SH-SY5Y (cell line): ENCODE measurements at regions not wholly inside any gene's neighbourhood (a gene's known extent, or its start where the extent isn't known, plus 50 kb on each side); places are given as distances from the start of the nearest gene placed in this dataset.

ENCODE experiments used
- GATA2 ChIP-seq: IDR thresholded peaks from 2 replicates; pipeline ENCODE4 v1.6.1; 2011; ENCODE audit warnings: mild to moderate bottlenecking, low read depth, low read length
- GATA3 ChIP-seq: IDR thresholded peaks from 2 replicates; pipeline ENCODE4 v1.6.1; 2011; ENCODE audit warnings: low read depth, mild to moderate bottlenecking, low read length, moderate library complexity

- no peak for TF ChIP-seq GATA3
- no peak for TF ChIP-seq GATA2
Observed at GRCh38 chr21:32209580-32209979, 69.3 kb downstream of the MIS18A start.
